Osteoblast (primary cell): ENCODE measurements at regions not wholly inside any gene's neighbourhood (a gene's known extent, or its start where the extent isn't known, plus 50 kb on each side); places are given as distances from the start of the nearest gene placed in this dataset.

Source experiments
- DNase-seq: peaks from one replicate; pipeline ENCODE4 v3.0.0; 2011; ENCODE audit warnings: low spot score, mixed read lengths; ENCODE audit not compliant: insufficient read length; ENCODE audit errors: missing footprints
- H2AFZ ChIP-seq: 2 replicates; pipeline ENCODE4 v1.6.0; 2011; ENCODE audit warnings: mild to moderate bottlenecking, low read length
- H3K27ac ChIP-seq: 2 replicates; pipeline ENCODE4 v1.5.1; 2011; ENCODE audit warnings: mild to moderate bottlenecking, low read depth, low read length, moderate library complexity
- H3K27me3 ChIP-seq: 2 replicates; pipeline ENCODE4 v1.6.0; 2012; ENCODE audit warnings: mild to moderate bottlenecking, control low read depth, inconsistent platforms, low read length, moderate library complexity; ENCODE audit not compliant: insufficient read depth
- H3K36me3 ChIP-seq: 2 replicates; pipeline ENCODE4 v1.5.1; 2011; ENCODE audit warnings: mild to moderate bottlenecking, low read length, control low read depth, moderate library complexity; ENCODE audit not compliant: insufficient read depth
- H3K4me1 ChIP-seq: 2 replicates; pipeline ENCODE4 v1.5.1; 2011; ENCODE audit warnings: mild to moderate bottlenecking, low read length, control low read depth, moderate library complexity; ENCODE audit not compliant: insufficient read depth
- H3K4me2 ChIP-seq: 2 replicates; pipeline ENCODE4 v1.6.0; 2011; ENCODE audit warnings: mild to moderate bottlenecking, low read length; ENCODE audit not compliant: insufficient read depth
- H3K4me3 ChIP-seq: fragments of 200-600 bp; sonication (generic); 3 replicates; pipeline ENCODE4 v1.5.1; 2012; ENCODE audit warnings: mild to moderate bottlenecking, low read length, inconsistent platforms; ENCODE audit not compliant: insufficient read depth
- H3K79me2 ChIP-seq: 2 replicates; pipeline ENCODE4 v1.6.0; 2012; ENCODE audit warnings: mild to moderate bottlenecking, low read length, control low read depth, inconsistent platforms; ENCODE audit not compliant: insufficient read depth
- H3K9me3 ChIP-seq: 2 replicates; pipeline ENCODE4 v1.5.1; 2011; ENCODE audit warnings: low read depth, low read length, control low read depth
- H4K20me1 ChIP-seq: 2 replicates; pipeline ENCODE4 v1.6.0; 2012; ENCODE audit warnings: mild to moderate bottlenecking, low read length, control low read depth; ENCODE audit not compliant: insufficient read depth
- CTCF ChIP-seq: IDR thresholded peaks from 2 replicates; pipeline ENCODE4 v1.5.1; 2011; ENCODE audit warnings: mild to moderate bottlenecking, low read depth, low read length, moderate library complexity; ENCODE audit errors: extremely low read depth

GRCh38 chr14:49989966-49990365 is 97.1 kb downstream of the ARF6 start:
- no peak for TF ChIP-seq CTCF
- no peaks in the 10 kb centered on the region for H3K9me3 ChIP-seq
- H3K4me3 ChIP-seq = no peak overlapping the region
- peaks cover 41% of the 10 kb centered on the region for H3K4me1 ChIP-seq
- no peak for DNase-seq
- H4K20me1 ChIP-seq = no peaks in the 10 kb centered on the region
- H3K4me2 ChIP-seq = no peak overlapping the region
- H3K27me3 ChIP-seq = no peaks in the 10 kb centered on the region
- no peak overlapping the region for H2AFZ ChIP-seq
- H3K79me2 ChIP-seq = no peaks in the 10 kb centered on the region
- no peak overlapping the region for H3K27ac ChIP-seq
- no peaks in the 10 kb centered on the region for H3K36me3 ChIP-seq

DNA sequence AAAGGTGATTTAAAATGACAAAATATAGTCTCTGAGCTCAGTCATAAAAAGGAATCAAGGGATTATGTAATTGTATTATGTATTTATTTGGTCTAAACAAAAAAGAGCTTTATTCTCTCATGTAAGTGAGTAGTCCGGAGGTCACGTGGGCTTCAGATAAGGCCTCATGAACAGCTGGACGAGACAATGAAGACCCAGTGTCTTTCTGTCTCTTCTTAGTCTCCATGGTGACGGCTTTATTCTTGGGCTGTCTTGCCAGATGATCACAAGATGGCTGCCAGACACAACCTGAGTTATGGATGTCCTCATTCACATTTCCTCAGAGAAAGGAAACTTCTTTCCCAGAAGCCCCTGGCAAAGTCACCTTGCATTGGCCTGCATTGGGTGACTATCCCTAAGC is 98.6 kb downstream of the ARF6 start:
- Histone ChIP-seq H3K79me2 (no peaks in the 10 kb centered on the region), H3K9me3 (no peaks in the 10 kb centered on the region), H4K20me1 (no peaks in the 10 kb centered on the region), H3K36me3 (no peaks in the 10 kb centered on the region), H3K27ac (no peak overlapping the region), H2AFZ (no peak overlapping the region), H3K27me3 (no peaks in the 10 kb centered on the region), H3K4me1 (peaks cover 49% of the 10 kb centered on the region), H3K4me3 (no peak overlapping the region), H3K4me2 (no peak overlapping the region)
- TF ChIP-seq CTCF = no peak
- DNase-seq = no peak

DNA sequence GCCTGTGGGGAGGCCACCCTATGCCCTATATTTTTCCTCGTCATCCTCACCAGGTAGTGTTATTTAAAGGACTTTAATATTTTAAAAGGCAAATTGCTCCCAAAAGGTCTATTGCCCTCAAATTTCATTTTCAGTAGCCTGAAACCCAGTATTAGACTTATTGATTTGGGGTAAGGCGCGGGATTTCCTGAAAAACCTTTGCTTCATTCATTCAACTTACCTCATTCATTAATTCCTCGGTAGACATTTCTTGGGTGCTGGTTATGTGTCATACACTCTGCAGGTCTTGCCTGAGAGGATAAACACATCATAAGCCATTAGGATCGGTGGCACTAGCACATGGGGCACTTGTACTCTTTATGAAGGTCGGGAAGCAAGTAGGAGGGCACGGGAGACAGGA is 99.2 kb downstream of the ARF6 start:
- peaks cover 43% of the 10 kb centered on the region for H3K4me1 ChIP-seq
- H3K9me3 ChIP-seq = no peaks in the 10 kb centered on the region
- no peaks in the 10 kb centered on the region for H3K79me2 ChIP-seq
- peak overlapping the region; percentile 55 for H3K27ac ChIP-seq
- H4K20me1 ChIP-seq = no peaks in the 10 kb centered on the region
- H3K4me2 ChIP-seq = no peak overlapping the region
- H3K4me3 ChIP-seq = no peak overlapping the region
- H3K27me3 ChIP-seq = no peaks in the 10 kb centered on the region
- no peaks in the 10 kb centered on the region for H3K36me3 ChIP-seq
- H2AFZ ChIP-seq = peak overlapping the region; percentile 37
- no peak for TF ChIP-seq CTCF
- no peak for DNase-seq

DNA sequence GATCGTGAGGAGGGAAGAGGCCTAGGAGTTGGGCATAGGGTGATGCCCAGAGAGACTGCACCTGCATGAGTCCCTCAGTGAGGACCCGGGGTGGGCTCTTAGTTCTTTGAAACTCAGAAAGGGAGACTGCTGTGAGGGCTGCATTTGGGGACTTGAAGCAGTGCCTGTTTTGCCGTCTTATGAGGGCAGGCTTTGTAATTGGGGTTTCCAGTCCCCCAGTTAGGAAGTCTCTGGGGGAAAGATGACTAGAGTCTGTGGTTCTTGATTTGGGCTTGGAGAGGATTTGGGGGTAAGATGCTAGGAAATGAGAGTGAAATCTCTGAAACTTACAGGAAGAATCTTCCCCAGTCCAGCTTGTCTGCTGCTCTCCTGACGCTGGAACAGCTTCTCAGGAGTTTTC is 99.6 kb downstream of the ARF6 start:
- H3K27ac ChIP-seq = peak overlapping the region; percentile 55
- H2AFZ ChIP-seq = peak overlapping the region; percentile 37

More for the DNA sequence above, 99.6 kb downstream of the ARF6 start:
- Histone ChIP-seq H3K9me3 (no peaks in the 10 kb centered on the region), H4K20me1 (no peaks in the 10 kb centered on the region), H3K27me3 (no peaks in the 10 kb centered on the region), H3K4me2 (no peak overlapping the region), H3K4me1 (peaks cover 42% of the 10 kb centered on the region), H3K79me2 (no peaks in the 10 kb centered on the region), H3K4me3 (no peak overlapping the region), H3K36me3 (no peaks in the 10 kb centered on the region)
- no peak for TF ChIP-seq CTCF
- no peak for DNase-seq
